Stimulated activated naive CD8-positive, alpha-beta T cell treated with anti-CD3 and anti-CD28 coated beads, Interleukin-15, Interleukin-2, amounts not matched to agents 100 U/mL and 50 U/mL, for 24 hours (primary cell): ENCODE measurements at regions not wholly inside any gene's neighbourhood (a gene's known extent, or its start where the extent isn't known, plus 50 kb on each side); places are given as distances from the start of the nearest gene placed in this dataset.
"Not testable (repeated sequence)": the region's sequence is repeated elsewhere in the genome, so short reads cannot be mapped to it uniquely, and the experiment has no call there.

Experiments
- ATAC-seq: fragments of 150-1000 bp; cut with Tn5 transposase; one replicate; pipeline ENCODE4 v1.10.0; 2021
- DNase-seq: peaks from one replicate; pipeline ENCODE4 v3.0.0; 2021

GRCh38 chr2:72031346-72032110 lies 116.1 kb downstream of the CYP26B1 start:
- ATAC-seq: no peak
- no peak for DNase-seq

GRCh38 chr2:72028996-72029395 lies 118.7 kb downstream of the CYP26B1 start:
- no peak for ATAC-seq
- no peak for DNase-seq

GRCh38 chr2:72028351-72028995 lies 119.2 kb downstream of the CYP26B1 start:
- DNase-seq (no peak), ATAC-seq (no peak)

GRCh38 chr2:72027426-72028161 lies 120.1 kb downstream of the CYP26B1 start:
- ATAC-seq (no peak), DNase-seq (no peak)

GRCh38 chr2:72026819-72027425 lies 120.7 kb downstream of the CYP26B1 start:
- DNase-seq: no peak
- no peak for ATAC-seq

GRCh38 chr2:72024451-72025175 lies 123.0 kb downstream of the CYP26B1 start:
- no peak for DNase-seq
- no peak for ATAC-seq

GRCh38 chr2:72023678-72024390 lies 123.8 kb downstream of the CYP26B1 start:
- no peak for DNase-seq
- no peak for ATAC-seq

- ATAC-seq, DNase-seq: not testable (repeated sequence)
These were observed 126.3 kb downstream of the CYP26B1 start for GRCh38 chr2:72021371-72021770.

- ATAC-seq: no peak
- no peak for DNase-seq
These were observed 132.4 kb downstream of the CYP26B1 start for GRCh38 chr2:72015266-72015665.

GRCh38 chr2:72014831-72015230 lies 132.8 kb downstream of the CYP26B1 start:
- no peak for DNase-seq
- no peak for ATAC-seq

- no peak for ATAC-seq
- DNase-seq: no peak
These were observed 133.9 kb downstream of the CYP26B1 start for GRCh38 chr2:72013726-72014125.

- DNase-seq (no peak), ATAC-seq (no peak)
These were observed 134.6 kb downstream of the CYP26B1 start for GRCh38 chr2:72012886-72013574.

- no peak for DNase-seq
- no peak for ATAC-seq
These were observed 135.9 kb downstream of the CYP26B1 start for GRCh38 chr2:72011791-72012190.

- DNase-seq (no peak), ATAC-seq (no peak)
These were observed 136.3 kb downstream of the CYP26B1 start for GRCh38 chr2:72011370-72011689.

- no peak for DNase-seq
- ATAC-seq: no peak
These were observed 136.9 kb downstream of the CYP26B1 start for GRCh38 chr2:72010647-72011369.

- ATAC-seq (no peak), DNase-seq (no peak)
These were observed 139.1 kb downstream of the CYP26B1 start for GRCh38 chr2:72008608-72009007.

GRCh38 chr2:72007402-72007801 lies 140.3 kb downstream of the CYP26B1 start:
- no peak for DNase-seq
- ATAC-seq: no peak

- DNase-seq (no peak), ATAC-seq (no peak)
These were observed 141.4 kb downstream of the CYP26B1 start for GRCh38 chr2:72006188-72006736.

- no peak for ATAC-seq
- no peak for DNase-seq
These were observed 142.7 kb downstream of the CYP26B1 start for GRCh38 chr2:72004976-72005375.
